Caco-2 (cell line): ENCODE measurements at regions not wholly inside any gene's neighbourhood (a gene's known extent, or its start where the extent isn't known, plus 50 kb on each side); places are given as distances from the start of the nearest gene placed in this dataset.

Source experiments
- BruUV-seq: library from RNA; stranded (reverse); fragments of 400-500 nt; replicated peaks from 2 replicates; lab custom pipeline; 2021; lab: Mats Ljungman, UMichigan
- CTCF ChIA-PET: fragments of 300-600 bp; sonication (Branson Sonifier 250); formaldehyde crosslinking; loops from one replicate; lab custom pipeline; 2022; ENCODE audit warnings: antibody characterized with exemption; lab: Charles Lee
- POLR2A ChIA-PET: fragments of 300-600 bp; sonication (Branson Sonifier 250); formaldehyde crosslinking; loops from one replicate; lab custom pipeline; 2022; ENCODE audit warnings: antibody characterized with exemption; lab: Charles Lee
- DNase-seq, 2 experiments: peaks; one replicate each; pipeline versions ENCODE4 v3.0.0 to v3.0.0-alpha.2; 2020 to 2022
- H3K27me3 ChIP-seq: replicated peaks from 2 replicates; pipeline ENCODE4 v1.6.0; 2011; ENCODE audit warnings: low read length; ENCODE audit not compliant: control insufficient read depth, insufficient read depth
- H3K36me3 ChIP-seq: 2 replicates; pipeline ENCODE4 v1.5.1; 2011; ENCODE audit warnings: low read length; ENCODE audit not compliant: control insufficient read depth, insufficient read depth
- H3K4me1 ChIP-seq: fragments of 250-450 bp; sonication (Bioruptor Pico); 2 replicates; pipeline ENCODE4 v1.5.1; 2020; ENCODE audit warnings: mild to moderate bottlenecking
- H3K4me3 ChIP-seq: 2 replicates; pipeline ENCODE4 v1.5.1; 2011; ENCODE audit warnings: low read depth, mild to moderate bottlenecking, control low read depth, low read length
- H3K9me3 ChIP-seq: fragments of 250-450 bp; sonication (Bioruptor Pico); 2 replicates; pipeline ENCODE4 v1.5.1; 2020; ENCODE audit warnings: mild to moderate bottlenecking, moderate library complexity
- H3K27ac Mint-ChIP-seq: one replicate; pipeline ENCODE4 v1.8.0; 2022; ENCODE audit warnings: mixed read lengths; ENCODE audit not compliant: unreplicated experiment
- H3K27me3 Mint-ChIP-seq: one replicate; pipeline ENCODE4 v1.8.0; 2022; ENCODE audit warnings: mixed read lengths; ENCODE audit not compliant: insufficient read depth, unreplicated experiment
- H3K36me3 Mint-ChIP-seq: one replicate; pipeline ENCODE4 v1.8.0; 2022; ENCODE audit warnings: mild to moderate bottlenecking, mixed read lengths; ENCODE audit not compliant: insufficient read depth, unreplicated experiment
- H3K4me1 Mint-ChIP-seq: one replicate; pipeline ENCODE4 v1.8.0; 2022; ENCODE audit warnings: low read depth, mixed read lengths; ENCODE audit not compliant: unreplicated experiment
- H3K4me3 Mint-ChIP-seq: one replicate; pipeline ENCODE4 v1.8.0; 2022; ENCODE audit warnings: mild to moderate bottlenecking, moderate library complexity, mixed read lengths; ENCODE audit not compliant: unreplicated experiment
- H3K9me3 Mint-ChIP-seq: one replicate; pipeline ENCODE4 v1.8.0; 2022; ENCODE audit warnings: mixed read lengths; ENCODE audit not compliant: unreplicated experiment
- intact Hi-C: fragments of 100-400 bp; cut with micrococcal nuclease; formaldehyde crosslinking; loops from one replicate; pipeline ENCODE4 v1.10.0; 2022; ENCODE audit not compliant: unreplicated experiment
- TF ChIP-seq, protein P1 (sequence below), 2 experiments: fragments of 200-600 bp in 1 of 2; IDR thresholded peaks; 1 replicate in 1 of 2; 2 replicates in 1 of 2; pipeline versions ENCODE4 v1.5.1 to v1.8.0; 2011 to 2022; ENCODE audit warnings: antibody characterized with exemption in 1 of 2, control low read depth in 1 of 2, inconsistent platforms in 1 of 2, low read depth in 1 of 2, low read length in 1 of 2, mild to moderate bottlenecking in 1 of 2, moderate library complexity in 1 of 2; ENCODE audit not compliant: insufficient read depth in 1 of 2, severe bottlenecking in 1 of 2, unreplicated experiment in 1 of 2

- ChIA-PET CTCF (interaction anchor here (0.8 kb wide), 1 partner anchor 29 kb away, joined by 3 read pairs; no protein-coding TSS in a partner anchor), POLR2A (no interaction called here)
- no peaks in the 10 kb centered on the region for H3K36me3 Mint-ChIP-seq
- no peak for DNase-seq
- no peaks in the 10 kb centered on the region for H3K4me1 Mint-ChIP-seq
- TF ChIP-seq, protein P1, sequence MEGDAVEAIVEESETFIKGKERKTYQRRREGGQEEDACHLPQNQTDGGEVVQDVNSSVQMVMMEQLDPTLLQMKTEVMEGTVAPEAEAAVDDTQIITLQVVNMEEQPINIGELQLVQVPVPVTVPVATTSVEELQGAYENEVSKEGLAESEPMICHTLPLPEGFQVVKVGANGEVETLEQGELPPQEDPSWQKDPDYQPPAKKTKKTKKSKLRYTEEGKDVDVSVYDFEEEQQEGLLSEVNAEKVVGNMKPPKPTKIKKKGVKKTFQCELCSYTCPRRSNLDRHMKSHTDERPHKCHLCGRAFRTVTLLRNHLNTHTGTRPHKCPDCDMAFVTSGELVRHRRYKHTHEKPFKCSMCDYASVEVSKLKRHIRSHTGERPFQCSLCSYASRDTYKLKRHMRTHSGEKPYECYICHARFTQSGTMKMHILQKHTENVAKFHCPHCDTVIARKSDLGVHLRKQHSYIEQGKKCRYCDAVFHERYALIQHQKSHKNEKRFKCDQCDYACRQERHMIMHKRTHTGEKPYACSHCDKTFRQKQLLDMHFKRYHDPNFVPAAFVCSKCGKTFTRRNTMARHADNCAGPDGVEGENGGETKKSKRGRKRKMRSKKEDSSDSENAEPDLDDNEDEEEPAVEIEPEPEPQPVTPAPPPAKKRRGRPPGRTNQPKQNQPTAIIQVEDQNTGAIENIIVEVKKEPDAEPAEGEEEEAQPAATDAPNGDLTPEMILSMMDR (IDR thresholded peaks at IDR 0.05; ENCODE audit: insufficient read depth in 1 of 2, low read depth in 1 of 2, low read length in 1 of 2, severe bottlenecking in 1 of 2, unreplicated experiment in 1 of 2), result no peak
- peaks cover 9% of the 10 kb centered on the region for H3K27me3 Mint-ChIP-seq
- no peak overlapping the region for H3K4me3 Mint-ChIP-seq
- no peaks in the 10 kb centered on the region for H3K27me3 ChIP-seq
- no peak overlapping the region for H3K4me3 ChIP-seq
- intact Hi-C loops, result no loop called here
- no peak overlapping the region for H3K27ac Mint-ChIP-seq
- no peaks in the 10 kb centered on the region for H3K4me1 ChIP-seq
- no peaks in the 10 kb centered on the region for H3K36me3 ChIP-seq
- no TSS peak for BruUV-seq
- no peaks in the 10 kb centered on the region for H3K9me3 ChIP-seq
- H3K9me3 Mint-ChIP-seq, result no peaks in the 10 kb centered on the region
Measured at GRCh38 chr22:44600207-44600785, 101.7 kb upstream of the PRR5 start.

DNA sequence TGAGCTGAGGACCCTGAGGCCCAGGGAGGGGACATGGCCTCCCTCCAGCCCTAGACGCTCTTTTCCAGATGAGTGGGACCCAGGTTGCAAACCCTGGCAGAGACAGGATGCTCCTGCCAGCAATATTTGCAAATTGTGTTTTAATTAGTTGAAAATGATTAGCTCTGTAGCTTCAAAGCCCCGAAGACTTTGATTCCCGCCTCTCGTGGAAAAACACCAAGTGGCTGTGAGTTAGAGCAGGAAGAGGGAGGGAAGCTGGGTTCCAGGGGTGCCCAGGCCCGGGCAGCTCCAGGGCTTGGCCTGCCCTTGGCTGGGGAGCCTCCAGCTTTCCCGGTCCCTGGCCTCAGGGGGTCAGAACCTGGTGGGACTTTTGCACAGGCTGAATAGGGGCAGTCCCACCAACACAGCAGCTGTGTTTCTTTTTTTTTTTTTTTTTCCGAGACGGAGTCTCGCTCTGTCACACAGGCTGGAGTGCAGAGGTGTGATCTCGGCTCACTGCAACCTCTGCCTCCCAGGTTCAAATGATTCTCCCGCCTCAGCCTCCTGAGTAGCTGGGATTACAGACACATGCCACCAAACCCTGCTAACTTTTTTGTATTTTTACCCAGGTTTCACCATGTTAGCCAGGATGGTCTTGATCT is 101.6 kb upstream of the RTL6 start:
- intact Hi-C loops, result no loop called here
- Histone ChIP-seq H3K27me3 (no peaks in the 10 kb centered on the region), H3K4me1 (no peaks in the 10 kb centered on the region), H3K9me3 (no peaks in the 10 kb centered on the region), H3K4me3 (no peak overlapping the region), H3K36me3 (no peaks in the 10 kb centered on the region)
- H3K36me3 Mint-ChIP-seq, result no peaks in the 10 kb centered on the region
- ChIA-PET POLR2A (no interaction called here), CTCF (interaction anchor here (0.8 kb wide), 1 partner anchor 29 kb away, joined by 3 read pairs; no protein-coding TSS in a partner anchor)
- peaks cover 6% of the 10 kb centered on the region for H3K4me1 Mint-ChIP-seq
- no peak overlapping the region for H3K4me3 Mint-ChIP-seq
- TF ChIP-seq, protein P1 (IDR thresholded peaks at IDR 0.05; ENCODE audit: insufficient read depth in 1 of 2, low read depth in 1 of 2, low read length in 1 of 2, severe bottlenecking in 1 of 2, unreplicated experiment in 1 of 2), result no peak
- BruUV-seq, result no TSS peak
- no peaks in the 10 kb centered on the region for H3K9me3 Mint-ChIP-seq
- H3K27me3 Mint-ChIP-seq, result peaks cover 12% of the 10 kb centered on the region
- no peak for DNase-seq
- no peak overlapping the region for H3K27ac Mint-ChIP-seq

DNA sequence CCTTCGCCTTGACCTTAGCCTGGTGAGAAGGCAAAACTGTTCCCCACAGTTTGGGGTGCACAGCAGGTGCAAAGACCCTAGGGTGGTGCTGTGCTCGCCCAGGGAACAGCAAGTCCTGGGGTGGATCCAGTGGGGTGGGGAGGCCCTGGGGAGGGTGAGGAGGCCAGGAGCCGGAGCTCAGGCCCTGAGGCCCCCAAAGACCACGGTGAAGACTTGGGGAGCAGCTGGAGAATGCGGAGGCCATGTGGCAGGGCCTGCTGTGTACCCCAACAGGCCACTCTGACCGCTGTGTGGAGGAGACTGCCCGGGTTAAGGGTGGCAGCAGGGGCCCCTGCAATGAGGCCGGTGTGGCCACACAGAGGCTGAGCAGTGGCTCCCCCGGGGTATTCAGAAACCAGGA is 101.1 kb upstream of the RTL6 start:
- DNase-seq, result no peak
- BruUV-seq, result no TSS peak
- Mint-ChIP-seq H3K4me3 (no peak overlapping the region), H3K27me3 (peaks cover 11% of the 10 kb centered on the region), H3K4me1 (peaks cover 8% of the 10 kb centered on the region), H3K36me3 (no peaks in the 10 kb centered on the region), H3K27ac (no peak overlapping the region), H3K9me3 (no peaks in the 10 kb centered on the region)
- POLR2A ChIA-PET, result no interaction called here
- H3K36me3 ChIP-seq, result no peaks in the 10 kb centered on the region
- CTCF ChIA-PET, result no interaction called here
- H3K4me1 ChIP-seq, result no peaks in the 10 kb centered on the region
- intact Hi-C loops, result no loop called here
- no peaks in the 10 kb centered on the region for H3K9me3 ChIP-seq
- TF ChIP-seq, protein P1 (IDR thresholded peaks at IDR 0.05; ENCODE audit: insufficient read depth in 1 of 2, low read depth in 1 of 2, low read length in 1 of 2, severe bottlenecking in 1 of 2, unreplicated experiment in 1 of 2), result no peak
- no peaks in the 10 kb centered on the region for H3K27me3 ChIP-seq
- H3K4me3 ChIP-seq, result no peak overlapping the region
